IMR-90 (cell line): ENCODE measurements at regions not wholly inside any gene's neighbourhood (a gene's known extent, or its start where the extent isn't known, plus 50 kb on each side); places are given as distances from the start of the nearest gene placed in this dataset.
A peak's percentile ranks its signal among the peaks of the same experiment; 100 is the strongest.

ENCODE experiments used
- ATAC-seq: fragments of 200-7000 bp; cut with Tn5 transposase; 2 replicates; pipeline ENCODE4 v1.9.1; 2020; ENCODE audit warnings: low read depth, mild to moderate bottlenecking, moderate library complexity
- BruUV-seq: library from RNA; stranded (reverse); fragments of 400-500 nt; replicated peaks from 2 replicates; lab custom pipeline; 2021; lab: Mats Ljungman, UMichigan
- CTCF ChIA-PET: fragments of 300-600 bp; formaldehyde crosslinking; extraction: SDS; loops from one replicate; lab custom pipeline; 2021; ENCODE audit warnings: antibody characterized with exemption; lab: Yijun Ruan, JAX
- POLR2A ChIA-PET: fragments of 300-600 bp; sonication (Branson Sonifier 250); formaldehyde crosslinking; loops from one replicate; lab custom pipeline; 2022; ENCODE audit warnings: antibody characterized with exemption; ENCODE audit not compliant: unreplicated experiment; lab: Charles Lee
- DNase-seq: peaks from one replicate; pipeline ENCODE4 v3.0.0; 2013
- H2AFZ ChIP-seq: replicated peaks from 2 replicates; pipeline ENCODE3; 2013; ENCODE audit warnings: low read length, mild to moderate bottlenecking; ENCODE audit not compliant: poor library complexity
- H2AK5ac ChIP-seq: 2 replicates; pipeline ENCODE4 v1.6.1; 2013; ENCODE audit warnings: low read depth, low read length, inconsistent platforms
- H2AK9ac ChIP-seq: replicated peaks from 2 replicates; pipeline ENCODE3; 2013; ENCODE audit warnings: mild to moderate bottlenecking, low read depth, low read length, moderate library complexity; ENCODE audit not compliant: poor library complexity
- H2BK120ac ChIP-seq: 2 replicates; pipeline ENCODE4 v1.6.1; 2013; ENCODE audit warnings: low read depth, low read length, inconsistent platforms
- H2BK15ac ChIP-seq: 3 replicates; pipeline ENCODE4 v1.6.1; 2013; ENCODE audit warnings: low read depth, low read length, inconsistent platforms
- H2BK20ac ChIP-seq: 2 replicates; pipeline ENCODE4 v1.6.1; 2013; ENCODE audit warnings: low read depth, mild to moderate bottlenecking, inconsistent platforms, low read length, moderate library complexity
- H2BK5ac ChIP-seq: 2 replicates; pipeline ENCODE4 v1.6.1; 2013; ENCODE audit warnings: mild to moderate bottlenecking, low read depth, low read length, inconsistent platforms; ENCODE audit not compliant: poor library complexity, severe bottlenecking
- H3K14ac ChIP-seq: replicated peaks from 2 replicates; pipeline ENCODE4 v1.6.1; 2013; ENCODE audit warnings: low read depth, low read length, inconsistent platforms
- H3K18ac ChIP-seq: 2 replicates; pipeline ENCODE4 v1.6.1; 2013; ENCODE audit warnings: low read depth, low read length, control low read depth
- H3K23ac ChIP-seq: 2 replicates; pipeline ENCODE4 v1.6.1; 2013; ENCODE audit warnings: low read depth, low read length, inconsistent platforms
- H3K27ac ChIP-seq: 2 replicates; pipeline ENCODE4 v1.5.1; 2013; ENCODE audit warnings: mild to moderate bottlenecking, control low read depth, low read length; ENCODE audit not compliant: insufficient read depth
- H3K27me3 ChIP-seq: 2 replicates; pipeline ENCODE4 v1.6.1; 2013; ENCODE audit warnings: low read length; ENCODE audit not compliant: control insufficient read depth, insufficient read depth
- H3K36me3 ChIP-seq: 2 replicates; pipeline ENCODE4 v1.6.1; 2013; ENCODE audit warnings: low read length, mixed read lengths; ENCODE audit not compliant: control insufficient read depth, insufficient read depth
- H3K4ac ChIP-seq: 2 replicates; pipeline ENCODE4 v1.6.1; 2013; ENCODE audit warnings: low read depth, low read length, inconsistent platforms
- H3K4me1 ChIP-seq: 2 replicates; pipeline ENCODE4 v1.6.1; 2013; ENCODE audit warnings: low read length, mixed read lengths; ENCODE audit not compliant: control insufficient read depth, insufficient read depth
- H3K4me2 ChIP-seq: 2 replicates; pipeline ENCODE4 v1.6.1; 2013; ENCODE audit warnings: low read depth, mild to moderate bottlenecking, control low read depth, low read length, moderate library complexity
- H3K4me3 ChIP-seq: 2 replicates; pipeline ENCODE4 v1.5.1; 2013; ENCODE audit warnings: low read depth, mild to moderate bottlenecking, control low read depth, low read length, moderate library complexity; ENCODE audit not compliant: insufficient read depth
- H3K56ac ChIP-seq: 2 replicates; pipeline ENCODE4 v1.6.1; 2013; ENCODE audit warnings: low read length, inconsistent platforms; ENCODE audit not compliant: insufficient read depth; ENCODE audit errors: extremely low read depth
- H3K79me1 ChIP-seq, 2 experiments: 2 replicates each; pipeline ENCODE4 v1.6.1; 2013; ENCODE audit warnings: low read length in 2 of 2, inconsistent platforms in 1 of 2, low read depth in 1 of 2
- H3K9ac ChIP-seq: 2 replicates; pipeline ENCODE4 v1.6.1; 2013; ENCODE audit warnings: low read depth, low read length, control low read depth
- H3K9me1 ChIP-seq: 2 replicates; pipeline ENCODE4 v1.6.1; 2013; ENCODE audit warnings: low read length, inconsistent platforms; ENCODE audit not compliant: insufficient read depth
- H3K9me3 ChIP-seq: 2 replicates; pipeline ENCODE4 v1.6.1; 2013; ENCODE audit warnings: low read length; ENCODE audit not compliant: control insufficient read depth, insufficient read depth
- H4K20me1 ChIP-seq: 2 replicates; pipeline ENCODE4 v1.6.1; 2013; ENCODE audit warnings: low read length, inconsistent platforms; ENCODE audit not compliant: insufficient read depth
- H4K5ac ChIP-seq: 2 replicates; pipeline ENCODE4 v1.6.1; 2013; ENCODE audit warnings: mild to moderate bottlenecking, low read depth, low read length, control low read depth
- H4K8ac ChIP-seq, 2 experiments: 2 replicates each; pipeline ENCODE4 v1.6.1; 2013; ENCODE audit warnings: low read depth in 2 of 2, low read length in 2 of 2, control low read depth in 1 of 2, inconsistent platforms in 1 of 2
- H4K91ac ChIP-seq: 2 replicates; pipeline ENCODE4 v1.6.1; 2013; ENCODE audit warnings: low read depth, low read length, inconsistent platforms; ENCODE audit not compliant: insufficient read depth
- BHLHE40 ChIP-seq: fragments of 150-350 bp; IDR thresholded peaks from 2 replicates; pipeline ENCODE4 v1.6.1; 2016; ENCODE audit warnings: mild to moderate bottlenecking, low read depth, low read length
- CEBPB ChIP-seq: IDR thresholded peaks from 2 replicates; pipeline ENCODE4 v1.6.1; 2012; ENCODE audit warnings: low read depth, low read length, improper control_type of control experiment
- CHD1 ChIP-seq: IDR thresholded peaks from 2 replicates; pipeline ENCODE4 v1.6.1; 2012; ENCODE audit warnings: low read depth, low read length, improper control_type of control experiment
- CTCF ChIP-seq: conservative IDR thresholded peaks from 2 replicates; pipeline ENCODE4 v1.5.1; 2012; ENCODE audit warnings: mild to moderate bottlenecking, low read depth, low read length, improper control_type of control experiment
- MAFK ChIP-seq: IDR thresholded peaks from 2 replicates; pipeline ENCODE4 v1.6.1; 2012; ENCODE audit warnings: low read depth, low read length, improper control_type of control experiment
- MAZ ChIP-seq: IDR thresholded peaks from 2 replicates; pipeline ENCODE4 v1.6.1; 2012; ENCODE audit warnings: low read depth, mild to moderate bottlenecking, low read length, improper control_type of control experiment, moderate library complexity, borderline replicate concordance
- MXI1 ChIP-seq: IDR thresholded peaks from 2 replicates; pipeline ENCODE4 v1.6.1; 2012; ENCODE audit warnings: low read depth, mild to moderate bottlenecking, low read length, moderate library complexity, borderline replicate concordance
- POLR2A ChIP-seq: IDR thresholded peaks from 2 replicates; pipeline ENCODE4 v1.6.1; 2012; ENCODE audit warnings: mild to moderate bottlenecking, low read depth, low read length
- RAD21 ChIP-seq: IDR thresholded peaks from 2 replicates; pipeline ENCODE4 v1.6.1; 2012; ENCODE audit warnings: low read length, improper control_type of control experiment
- RFX5 ChIP-seq: IDR thresholded peaks from 2 replicates; pipeline ENCODE4 v1.8.0; 2012; ENCODE audit warnings: low read depth, mild to moderate bottlenecking, low read length, moderate library complexity
- SMC3 ChIP-seq: fragments of 150-350 bp; IDR thresholded peaks from 2 replicates; pipeline ENCODE4 v1.6.1; 2016; ENCODE audit warnings: low read depth, mild to moderate bottlenecking, antibody characterized with exemption, low read length, moderate library complexity
- USF2 ChIP-seq: fragments of 150-350 bp; IDR thresholded peaks from 2 replicates; pipeline ENCODE4 v1.6.1; 2017; ENCODE audit warnings: mild to moderate bottlenecking, antibody characterized with exemption, low read length, low read depth
- WGBS, 2 experiments: methylation state at CpG; one replicate each; pipeline versions ENCODE4 v1.1.5 to v1.1.7; 2013; ENCODE audit warnings: missing lambda C conversion rate in 2 of 2; ENCODE audit not compliant: insufficient read length in 1 of 2; ENCODE audit errors: extremely low coverage in 2 of 2; 5-methylcytosine and 5-hydroxymethylcytosine counted together
- dilution Hi-C: fragments of 300-500 bp; cut with HindIII; formaldehyde crosslinking; loops from one replicate; pipeline ENCODE4 v1.14.3; 2018; ENCODE audit warnings: low sequenced_read_pairs; ENCODE audit not compliant: unreplicated experiment
- in situ Hi-C: fragments of 300-500 bp; cut with MboI; formaldehyde crosslinking; loops from 3 replicates; pipeline ENCODE4 v1.14.3; 2019; ENCODE audit warnings: low sequenced_read_pairs, inconsistent platforms, mixed read lengths
- intact Hi-C: fragments of 100-400 bp; cut with micrococcal nuclease; formaldehyde crosslinking; loops from 2 replicates; pipeline ENCODE4 v1.10.0; 2022

GRCh38 chr2:212935752-212936151, 215.7 kb downstream of the IKZF2 start:
- H2AK9ac ChIP-seq: no peak overlapping the region
- no peak for ATAC-seq
- H2BK20ac ChIP-seq: no peak overlapping the region
- no peak overlapping the region for H3K4me3 ChIP-seq
- TF ChIP-seq SMC3 (no peak), MXI1 (no peak), USF2 (no peak), POLR2A (no peak), CTCF (no peak), MAZ (no peak), RAD21 (no peak), CEBPB (no peak), CHD1 (no peak), BHLHE40 (no peak), MAFK (no peak), RFX5 (no peak)
- peak; percentile 32 for DNase-seq
- no peak overlapping the region for H4K5ac ChIP-seq
- no peak overlapping the region for H2AK5ac ChIP-seq
- H4K20me1 ChIP-seq: no peaks in the 10 kb centered on the region
- H3K27ac ChIP-seq: no peak overlapping the region
- no peak overlapping the region for H4K91ac ChIP-seq
- H2BK120ac ChIP-seq: no peak overlapping the region
- no peak overlapping the region for H3K4me2 ChIP-seq
- no peaks in the 10 kb centered on the region for H3K4me1 ChIP-seq
- WGBS, 2 experiments: 80% methylated on average over 1 of the region's 4 CpGs; no CpG with 5 or more reads in 1 of the 2 experiments
- no peaks in the 10 kb centered on the region for H3K27me3 ChIP-seq
- H3K79me1 ChIP-seq: no peaks in the 10 kb centered on the region
- no TSS peak for BruUV-seq
- H3K9me1 ChIP-seq: no peaks in the 10 kb centered on the region
- no peaks in the 10 kb centered on the region for H3K9me3 ChIP-seq
- ChIA-PET POLR2A (no interaction called here), CTCF (interaction anchor here (0.7 kb wide), 1 partner anchor 126 kb away, joined by 3 read pairs; no protein-coding TSS in a partner anchor)
- H3K14ac ChIP-seq: no peak overlapping the region
- dilution Hi-C loops: no loop called here
- no peak overlapping the region for H3K9ac ChIP-seq
- no peak overlapping the region for H3K18ac ChIP-seq
- no peak overlapping the region for H2BK5ac ChIP-seq
- H3K56ac ChIP-seq: no peak overlapping the region
- intact Hi-C loops: no loop called here
- no peak overlapping the region for H2AFZ ChIP-seq
- no peak overlapping the region for H2BK15ac ChIP-seq
- H3K4ac ChIP-seq: no peak overlapping the region
- H3K36me3 ChIP-seq: no peaks in the 10 kb centered on the region
- H4K8ac ChIP-seq: no peak overlapping the region
- in situ Hi-C loops: no loop called here
- no peak overlapping the region for H3K23ac ChIP-seq
